Vagina (tissue), 2 donors: ENCODE measurements at regions not wholly inside any gene's neighbourhood (a gene's known extent, or its start where the extent isn't known, plus 50 kb on each side); places are given as distances from the start of the nearest gene placed in this dataset.

Source experiments
- DNase-seq, 2 donors: peaks; one replicate each; pipeline ENCODE4 v3.0.0-alpha.2; 2017; ENCODE audit errors: extremely low spot score in 2 of 2
- H3K27ac ChIP-seq: fragments of 200-600 bp; sonication (generic); one replicate; pipeline ENCODE4 v1.5.1; 2019
- H3K27me3 ChIP-seq: fragments of 200-600 bp; sonication (generic); one replicate; pipeline ENCODE4 v1.5.1; 2019
- H3K36me3 ChIP-seq, 2 donors: fragments of 200-600 bp; sonication (generic); one replicate each; pipeline ENCODE4 v1.5.1; 2017 to 2019
- H3K4me1 ChIP-seq: fragments of 200-600 bp; sonication (generic); one replicate; pipeline ENCODE4 v1.5.1; 2019
- H3K4me3 ChIP-seq, 2 donors: fragments of 200-600 bp; sonication (generic); 1 replicate in 1 of 2; 2 replicates in 1 of 2; pipeline ENCODE4 v1.5.1; 2016 to 2019
- H3K9me3 ChIP-seq: fragments of 200-600 bp; sonication (generic); one replicate; pipeline ENCODE4 v1.5.1; 2019
- POLR2A ChIP-seq, 2 donors: fragments of 450-650 bp; IDR thresholded peaks; one replicate each; pipeline ENCODE4 v1.6.1; 2017; ENCODE audit warnings: antibody characterized with exemption in 2 of 2, mild to moderate bottlenecking in 2 of 2, moderate library complexity in 2 of 2
- POLR2AphosphoS5 ChIP-seq, 2 donors: sonication (generic); formaldehyde crosslinking; IDR thresholded peaks; one replicate each; pipeline ENCODE4 v1.9.0; 2017; ENCODE audit warnings: antibody characterized with exemption in 2 of 2, mild to moderate bottlenecking in 2 of 2, low read depth in 1 of 2; ENCODE audit not compliant: insufficient read depth in 1 of 2
- intact Hi-C: fragments of 100-400 bp; cut with DNase I; formaldehyde crosslinking; loops from one replicate; pipeline ENCODE4 v1.15.1; 2023
- TF ChIP-seq, protein P1 (sequence below), 3 experiments: fragments of 450-650 bp in 2 of 3; fragments of 200-600 bp in 1 of 3; sonication (generic) in 1 of 3; IDR thresholded peaks; one replicate each; pipeline ENCODE4 v1.5.1; 2017 to 2019; ENCODE audit warnings: antibody characterized with exemption in 3 of 3, mild to moderate bottlenecking in 2 of 3, moderate library complexity in 2 of 3

DNA sequence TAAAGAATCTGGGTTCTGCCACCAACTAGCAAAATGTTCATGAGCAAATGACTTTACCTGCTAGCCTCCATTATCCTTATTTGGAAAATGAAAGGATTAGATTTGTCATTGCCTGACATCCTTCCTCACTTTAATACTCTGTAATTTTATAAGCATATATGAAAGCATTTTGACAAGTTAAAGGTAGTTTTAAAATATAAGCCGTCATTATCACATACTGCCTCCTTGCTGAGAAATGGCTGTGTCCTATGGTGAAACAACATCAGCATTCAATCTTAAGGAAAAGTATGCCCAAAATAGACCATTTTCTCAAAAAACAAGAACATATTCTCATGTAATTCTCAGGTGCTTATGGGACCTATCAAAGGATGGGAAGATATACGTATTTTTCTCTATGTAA is 461.2 kb downstream of the SUCLG1 start:
- TF ChIP-seq, protein P1, sequence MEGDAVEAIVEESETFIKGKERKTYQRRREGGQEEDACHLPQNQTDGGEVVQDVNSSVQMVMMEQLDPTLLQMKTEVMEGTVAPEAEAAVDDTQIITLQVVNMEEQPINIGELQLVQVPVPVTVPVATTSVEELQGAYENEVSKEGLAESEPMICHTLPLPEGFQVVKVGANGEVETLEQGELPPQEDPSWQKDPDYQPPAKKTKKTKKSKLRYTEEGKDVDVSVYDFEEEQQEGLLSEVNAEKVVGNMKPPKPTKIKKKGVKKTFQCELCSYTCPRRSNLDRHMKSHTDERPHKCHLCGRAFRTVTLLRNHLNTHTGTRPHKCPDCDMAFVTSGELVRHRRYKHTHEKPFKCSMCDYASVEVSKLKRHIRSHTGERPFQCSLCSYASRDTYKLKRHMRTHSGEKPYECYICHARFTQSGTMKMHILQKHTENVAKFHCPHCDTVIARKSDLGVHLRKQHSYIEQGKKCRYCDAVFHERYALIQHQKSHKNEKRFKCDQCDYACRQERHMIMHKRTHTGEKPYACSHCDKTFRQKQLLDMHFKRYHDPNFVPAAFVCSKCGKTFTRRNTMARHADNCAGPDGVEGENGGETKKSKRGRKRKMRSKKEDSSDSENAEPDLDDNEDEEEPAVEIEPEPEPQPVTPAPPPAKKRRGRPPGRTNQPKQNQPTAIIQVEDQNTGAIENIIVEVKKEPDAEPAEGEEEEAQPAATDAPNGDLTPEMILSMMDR (IDR thresholded peaks at IDR 0.05): no peak
- no peak for TF ChIP-seq POLR2AphosphoS5 (IDR thresholded peaks at IDR 0.05; ENCODE audit: insufficient read depth in 1 of 2, low read depth in 1 of 2)
- TF ChIP-seq POLR2A (IDR thresholded peaks at IDR 0.05): no peak
- no peak for DNase-seq
- Histone ChIP-seq H3K4me1 (no peaks in the 10 kb centered on the region), H3K27ac (no peak overlapping the region), H3K4me3 (no peak overlapping the region), H3K9me3 (no peaks in the 10 kb centered on the region), H3K27me3 (no peaks in the 10 kb centered on the region), H3K36me3 (no peaks in the 10 kb centered on the region)
- intact Hi-C loops: no loop called here

DNA sequence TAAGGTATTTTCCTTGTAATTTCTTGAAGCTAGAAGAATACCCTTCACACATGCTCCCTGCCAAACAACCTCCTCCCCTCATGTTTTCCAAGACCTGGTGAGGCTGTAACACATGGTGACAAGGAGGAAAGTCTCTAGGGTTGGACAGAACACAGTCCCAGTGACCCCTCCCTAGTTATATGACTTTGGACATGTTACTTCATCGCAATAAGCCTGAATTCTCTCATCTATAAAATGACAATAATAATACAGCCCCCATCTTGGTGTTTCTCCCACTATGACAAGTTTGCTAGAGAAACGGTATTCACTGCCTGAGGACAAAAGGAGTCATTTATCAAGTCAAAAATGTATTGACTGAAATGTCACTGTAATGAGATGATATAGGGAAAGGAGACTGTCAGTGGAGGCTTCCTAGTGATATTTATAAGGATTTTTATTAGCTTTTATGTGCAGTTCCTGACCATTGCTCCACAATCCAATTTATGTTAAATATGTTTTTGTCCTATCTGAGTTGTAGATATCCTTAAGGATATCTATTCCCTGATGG is 464.4 kb downstream of the SUCLG1 start:
- Histone ChIP-seq H3K4me3 (no peak overlapping the region), H3K36me3 (no peaks in the 10 kb centered on the region), H3K27ac (no peak overlapping the region), H3K9me3 (no peaks in the 10 kb centered on the region), H3K27me3 (no peaks in the 10 kb centered on the region), H3K4me1 (no peaks in the 10 kb centered on the region)
- TF ChIP-seq POLR2AphosphoS5 (IDR thresholded peaks at IDR 0.05; ENCODE audit: insufficient read depth in 1 of 2, low read depth in 1 of 2) (no peak), POLR2A (IDR thresholded peaks at IDR 0.05) (no peak)
- TF ChIP-seq, protein P1 (IDR thresholded peaks at IDR 0.05): no peak
- intact Hi-C loops: no loop called here
- DNase-seq: no peak

DNA sequence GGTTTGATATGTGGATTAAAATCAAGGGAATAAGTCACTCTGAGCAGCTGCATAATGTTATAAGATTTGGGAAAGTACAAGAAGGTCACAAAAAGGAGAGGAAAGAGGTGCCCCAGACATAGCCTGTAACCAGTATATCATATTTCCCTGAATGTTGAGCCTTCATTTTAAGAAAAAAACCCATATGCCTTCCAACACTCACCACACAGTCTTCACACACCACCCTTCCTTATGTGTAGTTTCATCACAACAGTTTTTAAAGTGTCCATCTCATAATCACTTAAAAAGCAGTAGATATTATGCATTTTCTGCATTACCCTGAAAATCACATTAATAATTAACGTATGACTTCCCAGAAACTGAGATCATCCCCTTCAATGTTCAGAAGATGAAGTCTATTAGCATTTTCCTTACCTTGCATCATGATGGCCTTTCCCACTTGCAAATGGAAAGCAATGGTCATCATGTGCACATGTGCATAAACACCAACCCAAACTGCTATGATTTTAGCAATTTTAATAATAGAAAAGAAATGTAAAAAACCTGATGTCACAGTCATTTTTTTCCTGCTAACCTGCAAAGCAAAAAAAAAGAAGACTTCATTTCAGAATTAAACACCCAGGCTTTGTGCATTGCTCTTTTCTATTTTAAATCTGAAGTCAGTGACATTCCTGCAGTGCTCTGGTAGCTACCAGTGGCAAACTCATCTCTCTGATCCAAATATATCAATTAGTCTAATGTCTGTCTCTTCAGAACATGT is 465.0 kb downstream of the SUCLG1 start:
- intact Hi-C loops: no loop called here
- DNase-seq: no peak
- Histone ChIP-seq H3K36me3 (no peaks in the 10 kb centered on the region), H3K27ac (no peak overlapping the region), H3K4me3 (no peak overlapping the region), H3K27me3 (no peaks in the 10 kb centered on the region), H3K4me1 (no peaks in the 10 kb centered on the region), H3K9me3 (no peaks in the 10 kb centered on the region)
- no peak for TF ChIP-seq POLR2A (IDR thresholded peaks at IDR 0.05)
- TF ChIP-seq POLR2AphosphoS5 (IDR thresholded peaks at IDR 0.05; ENCODE audit: insufficient read depth in 1 of 2, low read depth in 1 of 2): no peak
- TF ChIP-seq, protein P1 (IDR thresholded peaks at IDR 0.05): no peak

DNA sequence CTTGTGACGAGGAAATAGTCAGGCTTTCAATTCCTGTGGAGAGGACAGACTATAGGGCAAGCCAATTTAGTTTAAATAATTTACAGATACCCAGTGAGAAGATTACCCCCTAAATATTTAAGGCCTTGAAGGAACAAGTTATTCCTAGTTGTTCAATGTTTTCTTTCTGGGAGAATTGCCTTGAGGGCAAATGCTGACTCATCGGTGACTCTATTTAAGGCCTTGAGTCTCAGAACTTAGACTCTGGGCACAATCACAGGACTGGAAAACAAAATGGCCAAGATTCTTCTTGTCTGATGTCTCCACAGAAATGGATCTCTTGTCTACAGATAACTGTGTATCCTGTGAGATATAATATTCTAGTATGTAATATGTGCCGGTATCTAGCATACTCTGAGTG is 467.1 kb downstream of the SUCLG1 start:
- intact Hi-C loops: no loop called here

More for the DNA sequence above, 467.1 kb downstream of the SUCLG1 start:
- no peak for TF ChIP-seq POLR2A (IDR thresholded peaks at IDR 0.05)
- TF ChIP-seq, protein P1 (IDR thresholded peaks at IDR 0.05): no peak
- no peak for TF ChIP-seq POLR2AphosphoS5 (IDR thresholded peaks at IDR 0.05; ENCODE audit: insufficient read depth in 1 of 2, low read depth in 1 of 2)
- H3K4me1 ChIP-seq: no peaks in the 10 kb centered on the region
- no peak overlapping the region for H3K4me3 ChIP-seq
- no peaks in the 10 kb centered on the region for H3K36me3 ChIP-seq
- no peaks in the 10 kb centered on the region for H3K27me3 ChIP-seq
- DNase-seq: no peak
- H3K9me3 ChIP-seq: no peaks in the 10 kb centered on the region
- no peak overlapping the region for H3K27ac ChIP-seq
